Parathyroid adenoma (tissue), 2 donors: ENCODE measurements at regions not wholly inside any gene's neighbourhood (a gene's known extent, or its start where the extent isn't known, plus 50 kb on each side); places are given as distances from the start of the nearest gene placed in this dataset.

Experiments
- H2AFZ ChIP-seq: fragments of 300-600 bp; sonication (generic); one replicate; pipeline ENCODE4 v1.7.0; 2017; ENCODE audit warnings: antibody characterized with exemption, mild to moderate bottlenecking
- H3K27ac ChIP-seq: fragments of 300-600 bp; sonication (generic); one replicate; pipeline ENCODE4 v1.7.0; 2017
- H3K27me3 ChIP-seq: fragments of 300-600 bp; sonication (generic); one replicate; pipeline ENCODE4 v1.7.0; 2017; ENCODE audit warnings: low read length; ENCODE audit not compliant: control insufficient read depth, insufficient read depth
- H3K36me3 ChIP-seq: fragments of 300-600 bp; sonication (generic); one replicate; pipeline ENCODE4 v1.7.0; 2017; ENCODE audit warnings: low read length; ENCODE audit not compliant: control insufficient read depth, insufficient read depth
- H3K4me1 ChIP-seq: fragments of 300-600 bp; sonication (generic); one replicate; pipeline ENCODE4 v1.7.0; 2017; ENCODE audit warnings: control low read depth
- H3K4me2 ChIP-seq: fragments of 300-600 bp; sonication (generic); one replicate; pipeline ENCODE4 v1.7.0; 2017; ENCODE audit warnings: low read length
- H3K4me3 ChIP-seq: fragments of 300-600 bp; sonication (generic); one replicate; pipeline ENCODE4 v1.7.0; 2017; ENCODE audit warnings: low read depth, low read length
- H3K79me2 ChIP-seq: fragments of 300-600 bp; sonication (generic); one replicate; pipeline ENCODE4 v1.7.0; 2017; ENCODE audit warnings: control low read depth
- H3K9ac ChIP-seq: fragments of 300-600 bp; sonication (generic); one replicate; pipeline ENCODE4 v1.7.0; 2017; ENCODE audit warnings: mild to moderate bottlenecking
- H3K9me3 ChIP-seq: fragments of 300-600 bp; sonication (generic); one replicate; pipeline ENCODE4 v1.7.0; 2017; ENCODE audit warnings: low read length; ENCODE audit not compliant: control insufficient read depth
- CTCF ChIP-seq: fragments of 300-600 bp; sonication (generic); IDR thresholded peaks from one replicate; pipeline ENCODE4 v1.7.0; 2017; ENCODE audit warnings: antibody characterized with exemption, mild to moderate bottlenecking
- donor health status: primary hyperparathyroidism.

- Histone ChIP-seq H3K4me3 (no peak overlapping the region), H3K27ac (no peak overlapping the region), H3K4me2 (no peak overlapping the region), H2AFZ (no peak overlapping the region), H3K79me2 (no peaks in the 10 kb centered on the region), H3K27me3 (no peaks in the 10 kb centered on the region), H3K9me3 (no peaks in the 10 kb centered on the region), H3K36me3 (no peaks in the 10 kb centered on the region), H3K4me1 (no peaks in the 10 kb centered on the region), H3K9ac (no peak overlapping the region)
- TF ChIP-seq CTCF = no peak
Observed at GRCh38 chr11:115955803-115956202, 451.6 kb upstream of the CADM1 start.

GRCh38 chr11:115950660-115951059 lies 446.4 kb upstream of the CADM1 start:
- no peak overlapping the region for H2AFZ ChIP-seq
- no peaks in the 10 kb centered on the region for H3K4me1 ChIP-seq
- no peaks in the 10 kb centered on the region for H3K79me2 ChIP-seq
- H3K4me2 ChIP-seq = no peak overlapping the region
- H3K27ac ChIP-seq = no peak overlapping the region
- H3K4me3 ChIP-seq = no peak overlapping the region
- H3K9me3 ChIP-seq = no peaks in the 10 kb centered on the region
- no peaks in the 10 kb centered on the region for H3K27me3 ChIP-seq
- H3K9ac ChIP-seq = no peak overlapping the region
- no peaks in the 10 kb centered on the region for H3K36me3 ChIP-seq
- TF ChIP-seq CTCF = no peak

- Histone ChIP-seq H2AFZ (no peak overlapping the region), H3K4me1 (no peaks in the 10 kb centered on the region), H3K79me2 (no peaks in the 10 kb centered on the region), H3K27me3 (no peaks in the 10 kb centered on the region), H3K4me3 (no peak overlapping the region), H3K9me3 (no peaks in the 10 kb centered on the region), H3K27ac (no peak overlapping the region), H3K9ac (no peak overlapping the region), H3K36me3 (no peaks in the 10 kb centered on the region), H3K4me2 (no peak overlapping the region)
- no peak for TF ChIP-seq CTCF
Observed at GRCh38 chr11:115944596-115944995, 440.4 kb upstream of the CADM1 start.

GRCh38 chr11:115942011-115942410 lies 437.8 kb upstream of the CADM1 start:
- H3K27ac ChIP-seq = no peak overlapping the region
- H3K9me3 ChIP-seq = no peaks in the 10 kb centered on the region
- no peaks in the 10 kb centered on the region for H3K36me3 ChIP-seq
- no peaks in the 10 kb centered on the region for H3K27me3 ChIP-seq
- no peak overlapping the region for H3K9ac ChIP-seq
- no peaks in the 10 kb centered on the region for H3K79me2 ChIP-seq
- H2AFZ ChIP-seq = no peak overlapping the region
- H3K4me3 ChIP-seq = no peak overlapping the region
- no peak for TF ChIP-seq CTCF
- H3K4me1 ChIP-seq = no peaks in the 10 kb centered on the region
- H3K4me2 ChIP-seq = no peak overlapping the region

GRCh38 chr11:115941481-115941993 lies 437.3 kb upstream of the CADM1 start:
- Histone ChIP-seq H3K4me3 (no peak overlapping the region), H3K36me3 (no peaks in the 10 kb centered on the region), H3K79me2 (no peaks in the 10 kb centered on the region), H3K9me3 (no peaks in the 10 kb centered on the region), H3K9ac (no peak overlapping the region), H3K27ac (no peak overlapping the region), H3K4me2 (no peak overlapping the region), H3K27me3 (no peaks in the 10 kb centered on the region), H2AFZ (no peak overlapping the region), H3K4me1 (no peaks in the 10 kb centered on the region)
- TF ChIP-seq CTCF = no peak
